Parathyroid adenoma (tissue), 2 donors: ENCODE measurements at regions not wholly inside any gene's neighbourhood (a gene's known extent, or its start where the extent isn't known, plus 50 kb on each side); places are given as distances from the start of the nearest gene placed in this dataset.

Experiments used
- H2AFZ ChIP-seq: fragments of 300-600 bp; sonication (generic); one replicate; pipeline ENCODE4 v1.7.0; 2017; ENCODE audit warnings: antibody characterized with exemption, mild to moderate bottlenecking
- H3K27ac ChIP-seq: fragments of 300-600 bp; sonication (generic); one replicate; pipeline ENCODE4 v1.7.0; 2017
- H3K27me3 ChIP-seq: fragments of 300-600 bp; sonication (generic); one replicate; pipeline ENCODE4 v1.7.0; 2017; ENCODE audit warnings: low read length; ENCODE audit not compliant: control insufficient read depth, insufficient read depth
- H3K36me3 ChIP-seq: fragments of 300-600 bp; sonication (generic); one replicate; pipeline ENCODE4 v1.7.0; 2017; ENCODE audit warnings: low read length; ENCODE audit not compliant: control insufficient read depth, insufficient read depth
- H3K4me1 ChIP-seq: fragments of 300-600 bp; sonication (generic); one replicate; pipeline ENCODE4 v1.7.0; 2017; ENCODE audit warnings: control low read depth
- H3K4me2 ChIP-seq: fragments of 300-600 bp; sonication (generic); one replicate; pipeline ENCODE4 v1.7.0; 2017; ENCODE audit warnings: low read length
- H3K4me3 ChIP-seq: fragments of 300-600 bp; sonication (generic); one replicate; pipeline ENCODE4 v1.7.0; 2017; ENCODE audit warnings: low read depth, low read length
- H3K79me2 ChIP-seq: fragments of 300-600 bp; sonication (generic); one replicate; pipeline ENCODE4 v1.7.0; 2017; ENCODE audit warnings: control low read depth
- H3K9ac ChIP-seq: fragments of 300-600 bp; sonication (generic); one replicate; pipeline ENCODE4 v1.7.0; 2017; ENCODE audit warnings: mild to moderate bottlenecking
- H3K9me3 ChIP-seq: fragments of 300-600 bp; sonication (generic); one replicate; pipeline ENCODE4 v1.7.0; 2017; ENCODE audit warnings: low read length; ENCODE audit not compliant: control insufficient read depth
- CTCF ChIP-seq: fragments of 300-600 bp; sonication (generic); IDR thresholded peaks from one replicate; pipeline ENCODE4 v1.7.0; 2017; ENCODE audit warnings: antibody characterized with exemption, mild to moderate bottlenecking
- donor health status: primary hyperparathyroidism.

- Histone ChIP-seq H3K9me3 (no peaks in the 10 kb centered on the region), H3K9ac (no peak overlapping the region), H3K27ac (no peak overlapping the region), H3K27me3 (no peaks in the 10 kb centered on the region), H3K36me3 (no peaks in the 10 kb centered on the region), H3K4me3 (no peak overlapping the region), H3K79me2 (no peaks in the 10 kb centered on the region), H2AFZ (no peak overlapping the region), H3K4me2 (no peak overlapping the region), H3K4me1 (no peaks in the 10 kb centered on the region)
- TF ChIP-seq CTCF, result no peak
Observed at GRCh38 chr1:218633238-218633988, 288.3 kb downstream of the TGFB2 start.

GRCh38 chr1:218634212-218634611 lies 289.1 kb downstream of the TGFB2 start:
- Histone ChIP-seq H3K27ac (no peak overlapping the region), H3K4me3 (no peak overlapping the region), H3K36me3 (no peaks in the 10 kb centered on the region), H2AFZ (no peak overlapping the region), H3K27me3 (no peaks in the 10 kb centered on the region), H3K4me1 (no peaks in the 10 kb centered on the region), H3K9ac (no peak overlapping the region), H3K79me2 (no peaks in the 10 kb centered on the region), H3K4me2 (no peak overlapping the region), H3K9me3 (no peaks in the 10 kb centered on the region)
- no peak for TF ChIP-seq CTCF

- Histone ChIP-seq H3K9ac (no peak overlapping the region), H3K27me3 (no peaks in the 10 kb centered on the region)
- TF ChIP-seq CTCF, result no peak
Observed at GRCh38 chr1:218636548-218636947, 291.4 kb downstream of the TGFB2 start.

GRCh38 chr1:218640173-218640572 lies 295.0 kb downstream of the TGFB2 start:
- Histone ChIP-seq H3K27me3 (no peaks in the 10 kb centered on the region), H3K79me2 (no peaks in the 10 kb centered on the region), H2AFZ (no peak overlapping the region), H3K9me3 (no peaks in the 10 kb centered on the region), H3K9ac (no peak overlapping the region), H3K4me2 (no peak overlapping the region), H3K4me1 (no peaks in the 10 kb centered on the region), H3K27ac (no peak overlapping the region), H3K4me3 (no peak overlapping the region), H3K36me3 (no peaks in the 10 kb centered on the region)
- TF ChIP-seq CTCF, result no peak

More at GRCh38 chr1:218636548-218636947, 291.4 kb downstream of the TGFB2 start:
- H3K9me3 ChIP-seq, result no peaks in the 10 kb centered on the region
- H3K36me3 ChIP-seq, result no peaks in the 10 kb centered on the region
- H3K27ac ChIP-seq, result no peak overlapping the region
- no peaks in the 10 kb centered on the region for H3K4me1 ChIP-seq
- H3K79me2 ChIP-seq, result no peaks in the 10 kb centered on the region
- H2AFZ ChIP-seq, result no peak overlapping the region
- no peak overlapping the region for H3K4me3 ChIP-seq
- H3K4me2 ChIP-seq, result no peak overlapping the region
